ENCODE measurements at regions not wholly inside any gene's neighbourhood (a gene's known extent, or its start where the extent isn't known, plus 50 kb on each side); places are given as distances from the start of the nearest gene placed in this dataset.

- no peak for DNase-seq
These were observed 68.1 kb downstream of the HTR5A start for GRCh38 chr7:155138204-155138603.

DNA sequence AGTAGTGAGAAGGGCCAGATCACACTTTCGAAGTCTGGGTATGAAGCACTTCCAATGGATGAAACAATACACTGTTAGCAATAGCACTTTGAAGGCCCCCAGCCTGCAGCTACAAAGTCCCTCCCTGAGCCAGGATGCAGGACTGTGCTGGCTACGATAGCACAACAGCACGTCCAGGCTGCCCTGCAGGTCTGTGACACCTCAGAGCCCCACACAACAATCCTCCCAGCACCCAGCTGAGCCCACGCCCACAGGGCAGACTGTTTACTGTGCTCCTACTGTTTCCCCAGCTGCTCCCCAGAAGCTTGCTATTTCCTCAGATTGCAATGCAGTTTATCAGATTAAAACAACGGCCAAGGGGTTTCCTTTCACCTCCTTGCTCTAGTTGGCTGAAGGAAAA lies 71.4 kb downstream of the HTR5A start:
- DNase-seq, result no peak

- no peak for DNase-seq
These were observed 73.3 kb downstream of the HTR5A start for GRCh38 chr7:155143381-155143780.

DNA sequence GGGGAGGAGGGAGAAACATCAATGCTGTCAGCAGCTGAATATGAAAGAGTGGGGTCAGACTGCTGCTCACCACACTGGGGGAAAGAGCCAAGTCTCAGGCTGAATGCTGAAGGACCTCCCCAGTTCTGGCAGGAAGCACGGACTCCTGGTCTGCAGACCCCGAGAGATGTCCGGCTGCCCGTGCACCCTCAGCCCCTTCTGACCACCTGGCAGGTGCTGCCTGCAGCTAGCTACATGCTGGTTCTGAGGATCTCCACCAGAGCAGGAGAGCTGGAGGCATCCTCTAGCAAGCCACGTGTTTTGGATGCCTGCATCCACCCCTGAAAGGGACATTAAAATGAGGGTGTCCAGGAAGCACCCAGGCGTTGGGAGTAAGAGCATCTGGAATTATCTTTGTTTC lies 74.2 kb downstream of the HTR5A start:
- DNase-seq, result no peak

- no peak for DNase-seq
These were observed 75.5 kb downstream of the HTR5A start for GRCh38 chr7:155145477-155146255.

DNA sequence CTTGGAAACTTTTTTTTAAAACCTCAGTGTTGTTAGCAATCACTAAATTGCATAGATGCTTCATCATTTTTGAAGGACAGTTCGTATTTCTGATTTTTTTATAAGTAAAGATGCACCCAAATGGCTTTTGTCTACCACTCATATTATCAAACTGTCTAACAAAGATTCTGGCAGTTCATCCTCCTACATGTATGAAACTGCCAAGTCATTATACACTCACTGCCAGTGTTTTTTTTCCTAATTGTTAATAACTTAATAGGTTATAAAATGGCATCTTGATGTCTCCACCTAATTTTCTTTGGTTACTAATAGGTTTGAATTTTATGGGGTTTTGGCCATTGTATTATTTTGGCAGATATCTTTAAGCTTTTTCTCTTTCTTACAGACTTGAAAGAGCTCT lies 77.0 kb downstream of the HTR5A start:
- DNase-seq, result no peak

DNA sequence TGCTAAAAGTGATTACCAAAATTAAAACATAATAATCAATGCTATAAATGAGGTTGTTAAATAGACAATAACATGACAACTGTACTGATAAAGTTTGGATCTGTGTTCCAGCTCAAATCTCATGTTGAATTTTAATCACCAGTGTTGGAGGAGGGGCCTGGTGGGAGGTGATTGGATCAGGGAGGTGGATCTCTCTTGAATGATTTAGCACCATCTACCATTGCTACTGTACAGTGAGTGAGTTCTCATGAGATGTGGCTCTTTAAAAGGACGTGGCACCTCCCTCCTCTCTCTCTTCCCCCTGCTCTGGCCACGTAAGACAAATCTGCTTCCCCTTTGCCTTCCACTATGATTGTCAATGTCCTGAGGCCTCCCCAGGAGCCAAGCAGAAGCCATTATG lies 77.5 kb downstream of the HTR5A start:
- DNase-seq, result no peak

GRCh38 chr7:155153676-155154075 lies 83.6 kb downstream of the HTR5A start:
- no peak for DNase-seq

DNA sequence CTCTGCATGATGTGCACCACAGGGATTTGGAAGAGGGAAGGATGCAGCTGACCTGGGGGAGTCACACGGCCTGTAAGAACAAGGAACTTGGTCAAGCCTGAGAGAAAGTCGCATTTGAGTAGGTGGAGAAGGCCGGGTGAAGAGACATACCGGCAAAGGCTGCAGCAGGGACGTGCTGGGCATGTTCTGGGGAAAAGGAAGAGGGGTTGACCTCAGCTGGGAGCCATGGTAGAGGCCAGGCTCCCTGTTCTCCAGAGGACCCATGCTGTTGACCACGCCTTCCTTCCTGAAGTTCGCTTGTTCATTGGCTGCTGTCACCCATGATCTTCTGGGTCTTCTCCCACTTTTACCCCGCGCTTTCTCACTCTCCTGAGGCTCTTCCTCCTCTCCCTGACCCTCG lies 84.5 kb downstream of the HTR5A start:
- DNase-seq, result no peak

GRCh38 chr7:155161690-155162089 lies 91.6 kb downstream of the HTR5A start:
- no peak for DNase-seq

GRCh38 chr7:155162422-155162821 lies 92.3 kb downstream of the HTR5A start:
- DNase-seq, result no peak

DNA sequence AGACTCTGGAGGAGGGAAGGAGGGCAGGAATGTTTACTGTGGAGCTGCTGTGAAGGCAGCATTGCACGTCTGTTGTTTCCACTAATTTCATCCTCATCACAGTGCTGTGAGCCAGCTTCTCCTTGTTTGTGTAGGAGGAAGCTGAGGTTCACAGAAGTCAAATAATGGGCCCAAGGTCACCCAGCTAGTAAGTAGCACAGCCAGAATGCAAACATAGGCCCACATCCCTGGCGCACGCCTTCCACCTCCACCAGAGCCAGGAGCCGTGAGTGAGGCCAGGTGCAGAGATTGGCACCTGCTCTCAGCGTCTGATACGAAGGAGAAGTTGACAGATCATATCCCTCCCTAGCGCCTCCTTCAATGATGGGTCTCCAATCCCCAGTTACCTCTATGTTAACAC lies 93.6 kb downstream of the HTR5A start:
- no peak for DNase-seq

- no peak for DNase-seq
These were observed 94.2 kb downstream of the HTR5A start for GRCh38 chr7:155164316-155164715.

DNA sequence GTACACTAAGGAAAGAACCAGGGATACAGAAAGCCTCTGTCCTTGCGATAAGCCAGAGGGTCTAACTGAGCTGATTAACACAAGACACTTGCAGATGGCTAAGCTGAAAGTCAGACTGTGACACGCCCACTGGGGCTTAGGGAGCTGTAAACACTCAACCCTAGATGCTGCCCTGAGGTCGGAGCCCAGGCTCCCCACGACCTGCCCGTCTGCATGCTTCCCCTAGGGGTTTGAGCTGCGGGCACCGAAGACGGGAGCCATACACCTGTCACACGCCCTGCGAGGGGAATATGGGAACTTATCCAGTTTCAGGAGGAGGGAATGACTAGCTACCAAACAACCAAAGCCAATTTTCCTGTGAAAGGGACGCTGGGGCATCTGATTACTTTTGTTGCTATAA lies 96.0 kb downstream of the HTR5A start:
- no peak for DNase-seq

- peak; percentile 87 for DNase-seq
These were observed 96.7 kb downstream of the HTR5A start for GRCh38 chr7:155166673-155167370.

- no peak for DNase-seq
These were observed 97.7 kb downstream of the HTR5A start for GRCh38 chr7:155167706-155168365.

- no peak for DNase-seq
These were observed 98.7 kb downstream of the HTR5A start for GRCh38 chr7:155168597-155169480.

GRCh38 chr7:155169498-155170065 lies 99.5 kb downstream of the HTR5A start:
- no peak for DNase-seq

- no peak for DNase-seq
These were observed 100.2 kb downstream of the HTR5A start for GRCh38 chr7:155170331-155170730.

DNA sequence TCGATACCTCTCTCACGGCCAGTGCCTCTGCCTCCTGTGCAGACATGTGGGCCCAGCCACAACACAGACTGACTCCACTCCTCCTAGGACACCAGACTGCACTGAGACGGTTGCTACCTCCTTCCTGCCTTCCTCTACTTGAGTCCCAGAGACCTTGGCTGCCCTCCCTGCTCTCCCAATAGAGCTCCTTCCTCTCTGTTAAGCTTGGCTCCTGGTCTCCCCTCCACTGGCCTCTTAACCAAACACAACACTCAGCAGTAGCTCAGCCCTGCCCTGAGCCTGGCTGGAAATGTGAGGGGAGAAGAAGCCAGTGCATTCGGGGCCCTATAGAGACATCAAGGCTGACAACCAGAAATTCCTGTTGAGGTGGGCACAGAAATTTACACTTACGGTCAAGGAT lies 102.0 kb downstream of the HTR5A start:
- DNase-seq, result no peak

- no peak for DNase-seq
These were observed 103.8 kb downstream of the HTR5A start for GRCh38 chr7:155173905-155174304.

DNA sequence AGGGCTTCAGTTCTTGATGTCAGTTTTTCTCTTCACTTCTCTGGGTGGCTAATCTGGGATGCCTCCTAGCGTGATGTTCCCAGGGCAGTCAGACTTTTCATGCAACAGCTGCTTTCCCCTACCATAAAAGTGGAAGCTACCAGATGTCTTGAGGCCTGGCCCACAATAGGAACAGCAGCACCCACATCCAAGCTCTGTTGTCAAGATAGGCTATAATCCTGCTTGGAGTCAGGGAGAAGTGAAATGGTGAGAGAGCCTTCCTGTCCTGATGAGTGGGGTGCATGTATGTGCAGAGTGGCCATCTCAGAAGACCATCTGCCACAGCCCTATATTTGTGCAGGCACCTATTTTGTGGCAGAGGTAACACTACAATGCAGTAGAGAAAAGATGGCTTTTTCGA lies 108.0 kb downstream of the HTR5A start:
- DNase-seq, result no peak

DNA sequence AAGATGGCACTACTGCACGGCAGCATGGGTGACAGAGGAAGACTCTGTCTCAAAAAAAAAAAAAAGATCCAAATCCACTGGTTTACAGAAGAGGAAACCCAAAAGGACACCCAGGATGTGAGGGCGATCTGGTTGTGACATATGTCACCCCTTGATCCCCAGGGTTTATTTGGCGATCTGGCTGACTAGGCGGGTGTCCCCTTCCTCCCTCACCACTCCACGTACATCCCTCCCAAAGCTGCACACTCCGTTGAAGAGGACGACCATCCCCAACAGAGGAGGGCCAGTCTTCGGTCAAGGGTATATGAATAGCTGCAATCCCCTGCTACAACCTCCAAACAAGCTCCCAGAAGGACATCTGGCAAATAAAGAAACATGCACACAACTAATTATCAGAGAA lies 111.6 kb downstream of the HTR5A start:
- DNase-seq, result no peak

All from NCI-H226 (cell line).